GM21723 (cell line): ENCODE measurements at regions not wholly inside any gene's neighbourhood (a gene's known extent, or its start where the extent isn't known, plus 50 kb on each side); places are given as distances from the start of the nearest gene placed in this dataset.

Source experiments
- ATAC-seq: cut with Tn5 transposase; IDR thresholded peaks from one replicate; pipeline ENCODE4 v1.9.1; 2021; ENCODE audit warnings: mild to moderate bottlenecking, moderate library complexity; ENCODE audit not compliant: unreplicated experiment

GRCh38 chr1:212525479-212526110 lies 83.0 kb upstream of the ATF3 start:
- ATAC-seq = no peak

DNA sequence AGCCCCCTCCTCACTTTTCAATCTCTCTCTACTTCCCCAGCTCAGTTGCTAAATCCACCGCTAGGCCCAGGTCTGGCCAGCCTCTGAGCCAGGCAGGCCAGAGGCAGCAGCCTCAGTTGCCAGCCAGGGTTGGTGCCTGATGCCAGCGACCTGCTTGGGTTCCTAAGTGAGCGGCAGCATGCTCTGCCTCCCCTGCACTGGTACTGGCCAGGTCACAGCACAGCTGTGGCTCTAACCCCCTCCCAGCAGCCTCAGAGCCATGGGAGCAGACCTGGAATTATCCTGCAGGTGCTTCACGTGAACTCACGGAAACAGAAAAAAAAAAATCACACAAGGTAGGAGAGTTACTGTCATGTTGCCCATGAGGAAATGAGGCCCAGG lies 82.5 kb upstream of the ATF3 start:
- no peak for ATAC-seq

- no peak for ATAC-seq
Observed at GRCh38 chr1:212528501-212528900, 80.1 kb upstream of the ATF3 start.

GRCh38 chr1:212529211-212529741 lies 79.3 kb upstream of the ATF3 start:
- ATAC-seq = no peak

DNA sequence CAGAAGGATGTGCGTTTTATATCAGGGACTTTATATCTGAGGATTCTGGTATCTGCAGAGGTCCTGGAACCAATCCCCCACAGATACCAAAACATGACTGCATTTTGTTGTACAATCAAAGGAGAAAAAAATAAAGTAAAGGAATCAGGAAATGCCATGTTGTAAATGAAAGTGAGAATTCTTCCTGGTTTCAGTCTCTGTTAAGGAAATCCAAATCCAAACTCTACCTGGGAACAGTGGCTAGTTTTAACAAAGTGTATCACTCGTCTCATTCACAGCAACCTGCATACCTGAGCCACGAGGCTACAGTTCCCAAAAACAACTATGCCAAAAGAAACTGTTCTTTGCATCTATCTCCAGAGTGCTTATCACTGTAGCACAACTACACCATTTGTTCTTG lies 77.3 kb upstream of the ATF3 start:
- no peak for ATAC-seq

GRCh38 chr1:212531796-212532195 lies 76.8 kb upstream of the ATF3 start:
- ATAC-seq = no peak

- ATAC-seq = no peak
Observed at GRCh38 chr1:212532469-212533147, 76.0 kb upstream of the ATF3 start.

DNA sequence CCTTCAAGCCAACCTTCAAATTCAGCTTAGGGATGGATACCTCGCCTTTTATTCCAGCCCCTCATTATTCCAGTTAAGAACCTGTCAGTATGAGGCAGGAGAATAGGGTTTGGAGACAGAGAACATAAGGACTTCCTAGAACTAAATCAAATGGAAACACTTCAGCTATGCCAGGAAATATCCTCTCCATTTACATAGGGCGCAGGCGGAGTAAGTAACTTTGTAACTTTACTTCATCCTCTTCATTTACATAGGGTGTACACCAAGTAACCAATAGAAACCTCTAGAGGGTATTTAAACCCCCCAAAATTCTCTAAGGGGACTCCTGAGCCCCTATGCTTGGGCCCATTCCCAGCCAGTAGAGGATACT lies 75.4 kb upstream of the ATF3 start:
- ATAC-seq = no peak

DNA sequence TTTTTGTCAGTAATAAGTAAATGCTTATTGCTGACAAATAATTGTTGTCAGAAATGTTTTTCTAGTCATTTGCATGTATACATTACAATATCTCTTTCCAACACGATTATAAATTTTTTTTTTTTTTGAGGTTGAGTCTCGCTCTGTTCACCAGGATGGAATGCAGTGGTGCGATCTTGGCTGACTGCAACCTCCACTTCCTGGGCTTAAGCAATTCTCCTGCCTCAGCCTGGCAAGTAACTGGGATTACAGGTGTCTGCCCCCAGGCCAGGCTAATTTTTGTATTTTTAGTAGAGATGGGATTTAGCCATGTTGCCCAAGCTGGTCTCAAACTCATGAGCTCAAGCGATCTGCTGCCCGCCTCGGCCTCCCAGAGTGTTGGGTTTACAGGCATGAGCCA lies 72.0 kb upstream of the ATF3 start:
- ATAC-seq = no peak

DNA sequence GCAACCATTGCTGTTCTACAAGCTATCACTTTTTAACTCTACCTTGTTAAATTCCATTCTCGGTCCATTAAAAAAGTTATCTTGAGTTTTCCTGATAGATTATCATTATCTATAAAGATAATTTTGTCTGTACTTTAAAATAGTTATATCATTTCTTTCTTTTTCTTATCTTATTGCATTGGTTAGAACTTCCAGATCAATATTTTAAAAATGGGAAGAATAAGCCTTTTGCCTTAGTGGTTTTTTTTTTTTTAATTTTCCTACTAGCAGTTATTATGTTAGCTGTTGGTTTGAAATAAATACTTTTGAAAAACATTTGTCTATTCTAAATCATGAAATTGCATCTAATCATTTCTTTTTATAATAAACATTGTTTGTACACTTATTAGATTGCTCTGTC lies 71.0 kb upstream of the ATF3 start:
- ATAC-seq = no peak

- no peak for ATAC-seq
Observed at GRCh38 chr1:212539737-212540430, 68.7 kb upstream of the ATF3 start.

- ATAC-seq = no peak
Observed at GRCh38 chr1:212542761-212543187, 65.8 kb upstream of the ATF3 start.

DNA sequence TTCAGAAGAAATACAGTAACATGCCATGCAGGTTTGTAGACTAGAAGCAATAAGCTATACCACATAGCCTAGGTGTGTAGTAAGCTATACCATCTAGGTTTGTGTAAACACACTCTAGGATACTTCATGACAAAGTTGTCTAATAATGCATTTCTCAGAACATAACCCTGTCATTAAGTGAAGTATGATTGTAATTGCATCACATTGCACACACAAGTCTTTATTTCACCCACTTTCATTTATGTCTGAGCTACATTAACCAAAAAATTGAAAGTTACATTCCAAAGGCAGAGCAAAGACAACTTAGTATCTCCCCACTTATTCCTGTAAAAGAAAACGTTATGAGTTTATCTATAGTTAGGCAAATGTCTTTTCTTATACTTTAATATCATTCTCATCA lies 64.5 kb upstream of the ATF3 start:
- no peak for ATAC-seq

DNA sequence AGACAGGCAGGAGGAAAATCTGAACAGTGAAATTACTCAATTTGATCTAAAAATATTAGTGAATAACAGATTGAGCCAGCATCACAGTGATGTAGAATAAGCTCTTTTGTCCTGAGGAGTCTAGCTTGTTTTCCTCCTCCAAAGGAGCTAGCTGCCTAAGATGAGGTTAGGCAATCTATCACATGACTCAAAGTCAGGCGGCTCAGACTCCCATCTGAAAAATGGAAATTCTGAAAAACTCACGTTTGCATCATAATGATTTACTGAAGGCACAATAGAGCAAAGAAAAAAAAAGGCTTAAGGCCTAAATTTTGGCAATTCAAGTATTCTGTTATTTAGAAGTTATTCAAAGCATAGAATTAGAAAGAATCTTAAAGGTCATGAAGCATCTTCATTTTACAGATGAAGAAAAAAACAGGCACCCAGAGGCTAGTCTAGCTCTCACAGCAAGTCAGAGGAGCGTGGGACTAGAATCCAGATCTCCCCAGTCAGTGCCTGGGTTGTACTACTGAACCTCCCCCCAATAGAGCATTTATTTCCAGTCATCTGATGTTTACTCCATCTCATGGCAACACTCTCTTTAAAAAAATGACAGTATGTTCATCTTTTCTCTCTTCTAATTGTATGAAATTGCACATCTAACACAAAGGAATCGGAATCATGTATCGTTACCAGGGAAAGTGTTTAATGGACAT lies 62.5 kb upstream of the ATF3 start:
- ATAC-seq = no peak

DNA sequence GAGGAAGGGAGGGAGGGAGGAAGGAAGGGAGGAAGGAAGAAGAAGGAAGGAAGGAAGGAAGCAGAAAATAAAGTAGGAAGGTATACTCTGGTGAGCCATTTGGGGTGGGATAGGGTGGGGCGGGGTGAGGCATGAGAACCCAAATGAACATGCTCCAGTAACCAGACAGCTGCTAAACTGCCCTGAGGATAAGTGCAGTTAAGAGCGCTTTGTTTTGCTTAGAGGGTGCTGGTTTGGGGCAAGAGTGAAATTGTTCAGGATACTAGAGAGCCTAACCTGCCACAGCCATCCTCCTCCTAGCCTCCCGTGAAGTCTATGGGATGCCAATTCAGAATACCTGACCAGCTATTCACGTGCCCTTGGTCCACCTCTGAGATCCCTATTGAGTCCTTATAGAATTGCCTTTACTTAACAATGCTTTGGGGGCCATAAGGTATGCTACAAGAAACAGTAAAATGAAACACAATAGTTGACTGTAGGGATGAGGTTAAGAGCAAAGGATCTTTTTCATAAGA lies 59.0 kb upstream of the ATF3 start:
- no peak for ATAC-seq

DNA sequence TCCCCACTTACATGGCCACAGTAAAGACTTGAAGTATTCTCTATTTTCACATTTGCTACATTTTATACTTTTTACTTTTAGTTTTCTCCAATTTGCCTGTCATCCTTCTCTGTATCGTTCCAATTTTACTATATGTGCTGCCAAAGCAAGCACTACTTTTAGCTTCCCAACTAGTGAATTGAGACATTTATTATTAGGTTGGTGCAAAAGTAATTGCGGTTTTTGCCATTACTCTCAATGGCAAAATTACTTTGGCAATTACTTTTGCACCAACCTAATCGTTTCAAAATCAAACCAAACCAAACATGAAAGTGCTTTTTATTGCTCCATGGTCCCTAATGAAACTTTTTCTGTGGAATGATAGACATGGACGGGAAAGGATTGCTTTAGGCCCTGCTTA lies 56.6 kb upstream of the ATF3 start:
- no peak for ATAC-seq

- no peak for ATAC-seq
Observed at GRCh38 chr1:212553676-212554075, 54.9 kb upstream of the ATF3 start.

DNA sequence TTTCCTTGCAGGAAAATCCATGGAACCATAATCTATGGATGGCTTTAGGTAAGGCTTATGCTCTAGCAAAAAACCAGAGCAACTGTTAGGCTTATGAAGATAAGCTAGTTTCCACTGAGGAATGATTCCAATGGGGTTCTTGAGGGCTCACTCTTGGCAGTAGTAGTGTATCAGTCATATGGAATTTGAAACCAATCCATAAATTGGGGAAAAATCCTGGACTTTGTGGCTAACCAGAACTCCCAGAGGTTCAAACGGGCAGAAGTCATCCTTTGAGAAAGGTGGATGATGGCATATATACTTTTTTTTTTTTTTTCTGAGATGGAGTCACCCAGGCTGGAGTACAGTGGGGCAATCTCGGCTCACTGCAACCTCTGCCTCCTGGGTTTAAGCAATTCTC lies 54.2 kb upstream of the ATF3 start:
- no peak for ATAC-seq

DNA sequence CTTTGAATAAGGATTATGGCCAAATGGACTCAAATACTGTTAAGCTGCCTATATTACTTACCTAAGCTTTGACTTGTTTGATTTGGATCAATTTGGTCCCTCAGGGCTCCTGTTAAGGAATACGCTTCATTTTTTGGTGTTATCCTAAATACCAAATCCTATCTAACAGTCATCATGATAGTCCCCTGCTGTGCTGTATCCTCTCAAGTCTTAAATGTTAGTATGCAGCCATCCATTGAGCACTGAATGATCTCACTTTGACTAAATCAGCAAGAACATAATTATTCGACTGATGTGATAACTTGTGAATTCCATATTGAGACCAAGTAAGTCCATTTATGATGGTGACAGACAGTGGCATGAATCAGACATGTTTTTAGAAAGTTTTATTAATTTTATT lies 53.1 kb upstream of the ATF3 start:
- no peak for ATAC-seq

GRCh38 chr1:212556822-212557549 lies 51.6 kb upstream of the ATF3 start:
- no peak for ATAC-seq
